Mesothelial cell of epicardium (in vitro differentiated cells): ENCODE measurements at regions not wholly inside any gene's neighbourhood (a gene's known extent, or its start where the extent isn't known, plus 50 kb on each side); places are given as distances from the start of the nearest gene placed in this dataset.

Experiments
- DNase-seq, 2 experiments: peaks; one replicate each; pipeline ENCODE4 v3.0.0; 2021; ENCODE audit warnings: low spot score in 2 of 2; ENCODE audit not compliant: unreplicated experiment in 2 of 2
- H3K27ac Mint-ChIP-seq: 2 replicates; pipeline ENCODE4 v1.8.0; 2021; ENCODE audit warnings: mixed read lengths
- H3K27me3 Mint-ChIP-seq: 2 replicates; pipeline ENCODE4 v1.8.0; 2021; ENCODE audit warnings: low read depth, mixed read lengths
- H3K36me3 Mint-ChIP-seq: 2 replicates; pipeline ENCODE4 v1.8.0; 2021; ENCODE audit warnings: mixed read lengths
- H3K4me1 Mint-ChIP-seq: 2 replicates; pipeline ENCODE4 v1.8.0; 2021; ENCODE audit warnings: mixed read lengths
- H3K4me3 Mint-ChIP-seq: 2 replicates; pipeline ENCODE4 v1.8.0; 2021; ENCODE audit warnings: mild to moderate bottlenecking, moderate library complexity, mixed read lengths
- H3K9me3 Mint-ChIP-seq: 2 replicates; pipeline ENCODE4 v1.8.0; 2021; ENCODE audit warnings: mixed read lengths
- TF ChIP-seq, protein P1 (sequence below): fragments of 200-600 bp; sonication (generic); IDR thresholded peaks from one replicate; pipeline ENCODE4 v1.5.0; 2021; ENCODE audit warnings: antibody characterized with exemption; ENCODE audit not compliant: unreplicated experiment

DNA sequence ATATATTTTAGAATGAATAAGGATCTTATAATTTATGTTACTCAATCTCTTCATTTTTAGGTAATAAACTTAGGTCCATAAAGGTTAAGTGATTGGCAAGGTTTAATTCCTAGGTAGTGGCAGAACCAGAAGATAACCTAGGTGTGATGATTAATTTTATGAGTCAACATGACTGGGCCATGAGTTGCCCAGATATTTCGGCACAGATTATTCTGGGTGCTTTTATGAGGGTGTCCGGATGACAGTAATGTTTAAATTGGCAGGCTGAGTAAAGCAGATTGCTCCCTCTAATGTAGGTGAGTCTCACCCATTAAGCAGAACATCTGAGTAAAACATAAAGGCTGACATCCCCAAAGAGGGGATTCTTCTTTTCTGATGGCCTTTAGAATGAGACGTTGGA is 1349.3 kb upstream of the CELF2 start:
- peaks cover 15% of the 10 kb centered on the region for H3K27me3 Mint-ChIP-seq
- no peaks in the 10 kb centered on the region for H3K4me1 Mint-ChIP-seq
- H3K9me3 Mint-ChIP-seq, result peaks cover 14% of the 10 kb centered on the region
- no peak for DNase-seq
- H3K4me3 Mint-ChIP-seq, result no peak overlapping the region
- H3K27ac Mint-ChIP-seq, result no peak overlapping the region
- H3K36me3 Mint-ChIP-seq, result no peaks in the 10 kb centered on the region
- TF ChIP-seq, protein P1, sequence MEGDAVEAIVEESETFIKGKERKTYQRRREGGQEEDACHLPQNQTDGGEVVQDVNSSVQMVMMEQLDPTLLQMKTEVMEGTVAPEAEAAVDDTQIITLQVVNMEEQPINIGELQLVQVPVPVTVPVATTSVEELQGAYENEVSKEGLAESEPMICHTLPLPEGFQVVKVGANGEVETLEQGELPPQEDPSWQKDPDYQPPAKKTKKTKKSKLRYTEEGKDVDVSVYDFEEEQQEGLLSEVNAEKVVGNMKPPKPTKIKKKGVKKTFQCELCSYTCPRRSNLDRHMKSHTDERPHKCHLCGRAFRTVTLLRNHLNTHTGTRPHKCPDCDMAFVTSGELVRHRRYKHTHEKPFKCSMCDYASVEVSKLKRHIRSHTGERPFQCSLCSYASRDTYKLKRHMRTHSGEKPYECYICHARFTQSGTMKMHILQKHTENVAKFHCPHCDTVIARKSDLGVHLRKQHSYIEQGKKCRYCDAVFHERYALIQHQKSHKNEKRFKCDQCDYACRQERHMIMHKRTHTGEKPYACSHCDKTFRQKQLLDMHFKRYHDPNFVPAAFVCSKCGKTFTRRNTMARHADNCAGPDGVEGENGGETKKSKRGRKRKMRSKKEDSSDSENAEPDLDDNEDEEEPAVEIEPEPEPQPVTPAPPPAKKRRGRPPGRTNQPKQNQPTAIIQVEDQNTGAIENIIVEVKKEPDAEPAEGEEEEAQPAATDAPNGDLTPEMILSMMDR, result no peak

- no peaks in the 10 kb centered on the region for H3K36me3 Mint-ChIP-seq
- no peak for DNase-seq
- H3K27me3 Mint-ChIP-seq, result peaks cover 14% of the 10 kb centered on the region
- no peaks in the 10 kb centered on the region for H3K4me1 Mint-ChIP-seq
- TF ChIP-seq, protein P1, result no peak
- H3K4me3 Mint-ChIP-seq, result no peak overlapping the region
- H3K27ac Mint-ChIP-seq, result no peak overlapping the region
- no peaks in the 10 kb centered on the region for H3K9me3 Mint-ChIP-seq
Measured at GRCh38 chr10:9670911-9671310, 1346.8 kb upstream of the CELF2 start.

DNA sequence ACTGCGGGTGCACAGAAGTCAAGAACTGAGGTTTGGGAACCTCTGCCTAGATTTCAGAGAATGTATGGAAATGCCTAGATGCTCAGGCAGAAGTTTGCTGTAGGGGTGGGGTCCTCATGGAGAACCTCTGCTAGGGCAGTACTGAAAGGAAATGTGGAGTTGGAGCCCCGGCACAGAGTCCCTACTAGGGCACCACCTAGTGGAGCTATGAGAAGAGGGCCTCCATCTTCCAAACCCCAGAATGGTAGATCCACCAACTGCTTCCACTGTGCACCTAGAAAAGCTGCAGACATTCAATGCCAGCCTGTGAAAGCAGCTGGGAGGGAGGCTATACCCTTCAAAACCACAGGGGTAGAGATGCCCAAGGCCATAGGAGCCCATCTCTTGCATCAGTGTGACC is 1336.0 kb upstream of the CELF2 start:
- Mint-ChIP-seq H3K27ac (no peak overlapping the region), H3K4me1 (no peaks in the 10 kb centered on the region), H3K9me3 (peaks cover 22% of the 10 kb centered on the region), H3K36me3 (no peaks in the 10 kb centered on the region), H3K27me3 (no peaks in the 10 kb centered on the region), H3K4me3 (no peak overlapping the region)
- TF ChIP-seq, protein P1, result no peak
- no peak for DNase-seq

DNA sequence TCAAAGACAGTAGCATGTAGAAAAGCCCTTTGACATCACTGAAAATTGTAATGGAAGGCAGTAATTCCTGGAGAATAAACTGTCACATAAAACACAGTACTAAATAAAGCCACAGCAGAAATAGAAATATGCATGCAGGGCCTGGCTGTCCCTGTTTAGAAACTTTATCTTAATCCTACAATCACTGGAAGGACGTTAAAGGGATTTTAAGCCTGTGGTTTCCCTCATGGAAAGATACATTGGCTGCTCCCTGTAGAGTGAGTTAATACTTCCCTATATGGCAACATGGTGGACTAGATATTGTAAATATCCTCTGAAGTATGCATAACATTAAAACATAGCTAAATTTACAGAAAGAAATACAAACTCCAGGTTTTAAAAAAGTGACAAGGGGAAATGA is 1334.9 kb upstream of the CELF2 start:
- no peaks in the 10 kb centered on the region for H3K27me3 Mint-ChIP-seq
- peaks cover 22% of the 10 kb centered on the region for H3K9me3 Mint-ChIP-seq
- H3K4me3 Mint-ChIP-seq, result no peak overlapping the region
- no peaks in the 10 kb centered on the region for H3K36me3 Mint-ChIP-seq
- no peaks in the 10 kb centered on the region for H3K4me1 Mint-ChIP-seq
- DNase-seq, result no peak
- TF ChIP-seq, protein P1, result no peak
- no peak overlapping the region for H3K27ac Mint-ChIP-seq

DNA sequence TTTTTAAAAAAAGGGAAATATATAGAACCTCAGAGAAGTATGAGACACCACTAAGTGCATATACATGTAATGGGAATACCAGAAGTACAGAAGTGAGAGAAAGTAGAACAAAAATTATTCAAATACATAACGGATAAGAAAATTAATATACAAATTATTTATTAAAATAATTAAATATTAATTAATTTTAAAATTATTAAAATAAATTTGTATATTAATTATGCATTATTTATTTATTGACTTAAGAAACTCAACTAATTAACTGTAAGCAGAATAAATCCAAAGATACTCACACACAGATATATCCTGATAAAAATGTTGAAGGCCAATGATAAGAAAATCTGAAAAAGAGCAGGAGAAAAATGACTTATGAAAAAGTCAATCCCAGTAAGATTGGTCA is 1333.5 kb upstream of the CELF2 start:
- no peaks in the 10 kb centered on the region for H3K27me3 Mint-ChIP-seq
- DNase-seq, result no peak
- H3K27ac Mint-ChIP-seq, result no peak overlapping the region
- H3K9me3 Mint-ChIP-seq, result peaks cover 21% of the 10 kb centered on the region
- H3K4me1 Mint-ChIP-seq, result no peaks in the 10 kb centered on the region
- no peaks in the 10 kb centered on the region for H3K36me3 Mint-ChIP-seq
- TF ChIP-seq, protein P1, result no peak
- H3K4me3 Mint-ChIP-seq, result no peak overlapping the region

DNA sequence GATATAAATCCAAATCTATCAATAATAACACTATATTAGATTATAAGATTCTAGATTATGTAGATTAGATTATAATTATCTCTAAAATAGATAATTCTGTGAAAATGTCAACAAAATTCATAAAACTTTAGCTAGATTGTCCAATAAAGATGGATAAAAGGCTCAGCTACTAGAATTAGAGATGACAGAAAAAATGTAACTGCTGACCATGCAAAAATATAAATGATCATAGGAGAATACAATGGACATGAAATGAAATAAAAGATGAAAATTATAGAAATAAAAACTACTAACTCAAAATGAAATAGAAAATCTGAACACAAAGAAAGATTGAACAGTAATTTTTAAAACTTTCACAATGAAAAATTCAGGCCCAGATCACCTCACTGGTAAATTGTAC is 1332.1 kb upstream of the CELF2 start:
- TF ChIP-seq, protein P1, result no peak
- no peak for DNase-seq
- H3K27me3 Mint-ChIP-seq, result no peaks in the 10 kb centered on the region
- H3K4me1 Mint-ChIP-seq, result no peaks in the 10 kb centered on the region
- no peak overlapping the region for H3K4me3 Mint-ChIP-seq
- no peak overlapping the region for H3K27ac Mint-ChIP-seq
- H3K36me3 Mint-ChIP-seq, result no peaks in the 10 kb centered on the region
- peaks cover 9% of the 10 kb centered on the region for H3K9me3 Mint-ChIP-seq
